GM18870 (cell line): ENCODE measurements at regions not wholly inside any gene's neighbourhood (a gene's known extent, or its start where the extent isn't known, plus 50 kb on each side); places are given as distances from the start of the nearest gene placed in this dataset.
"Not testable (repeated sequence)": the region's sequence is repeated elsewhere in the genome, so short reads cannot be mapped to it uniquely, and the experiment has no call there.

ENCODE experiments used
- ATAC-seq: cut with Tn5 transposase; IDR thresholded peaks from one replicate; pipeline ENCODE4 v1.9.1; 2021; ENCODE audit warnings: moderate library complexity; ENCODE audit not compliant: unreplicated experiment

- ATAC-seq: no peak
Measured at GRCh38 chr3:77707281-77707680, 667.4 kb downstream of the ROBO2 start.

GRCh38 chr3:77709155-77709554 is 669.3 kb downstream of the ROBO2 start:
- no peak for ATAC-seq

- ATAC-seq: no peak
Measured at GRCh38 chr3:77718311-77718710, 678.4 kb downstream of the ROBO2 start.

DNA sequence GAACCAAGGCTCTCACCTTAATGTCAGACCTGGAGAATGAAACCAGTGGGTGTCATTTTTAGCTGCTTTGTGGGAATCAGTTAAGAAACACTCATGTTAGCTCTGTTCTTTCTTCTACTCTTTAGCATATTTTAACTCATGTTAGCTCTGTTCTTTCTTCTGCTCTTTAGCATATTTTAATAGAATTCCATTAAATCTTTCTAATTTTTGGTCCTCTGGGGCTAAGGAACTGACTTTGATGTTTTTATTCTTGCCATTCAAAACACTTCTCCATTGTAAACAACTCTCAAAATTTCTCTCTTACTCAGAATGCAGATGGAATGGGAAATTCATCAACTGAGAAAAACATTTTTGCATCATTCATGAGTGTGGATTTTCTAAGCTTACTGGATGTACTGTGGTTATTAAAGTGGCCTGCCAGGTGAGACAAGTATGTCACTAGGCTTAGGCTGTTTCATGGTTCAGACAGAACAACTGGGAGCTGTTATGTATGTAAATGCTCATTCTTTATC is 680.6 kb downstream of the ROBO2 start:
- no peak for ATAC-seq

GRCh38 chr3:77726517-77726916 is 686.6 kb downstream of the ROBO2 start:
- ATAC-seq: no peak

GRCh38 chr3:77746048-77746447 is 706.1 kb downstream of the ROBO2 start:
- ATAC-seq: no peak

GRCh38 chr3:77746892-77747291 is 707.0 kb downstream of the ROBO2 start:
- ATAC-seq: peak; percentile 76

DNA sequence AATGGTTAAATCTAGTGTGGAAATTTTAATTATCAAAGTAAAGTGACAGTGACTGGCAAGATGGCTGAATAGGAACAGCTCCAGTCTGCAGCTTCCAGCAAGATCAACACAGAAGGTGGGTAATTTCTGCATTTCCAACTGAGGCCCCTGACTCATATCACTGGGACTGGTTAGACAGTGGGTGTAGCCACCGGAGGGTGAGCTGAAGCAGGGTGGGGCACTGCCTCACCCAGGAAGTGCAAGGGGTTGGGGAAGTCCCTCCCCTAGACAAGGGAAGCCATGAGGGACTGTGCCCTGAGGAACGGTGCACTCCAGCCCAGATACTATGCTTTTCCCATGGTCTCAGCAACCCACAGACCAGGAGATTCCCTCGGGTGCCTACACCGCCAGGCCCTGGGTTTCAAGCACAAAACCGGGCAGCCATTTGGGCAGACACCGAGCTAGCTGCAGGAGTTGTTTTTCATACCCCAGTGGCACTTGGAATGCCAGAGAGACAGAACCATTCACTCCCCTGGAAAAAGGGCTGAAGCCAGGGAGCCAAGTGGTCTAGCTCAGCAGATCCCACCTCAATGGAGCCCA is 716.6 kb downstream of the ROBO2 start:
- ATAC-seq: not testable (repeated sequence)

DNA sequence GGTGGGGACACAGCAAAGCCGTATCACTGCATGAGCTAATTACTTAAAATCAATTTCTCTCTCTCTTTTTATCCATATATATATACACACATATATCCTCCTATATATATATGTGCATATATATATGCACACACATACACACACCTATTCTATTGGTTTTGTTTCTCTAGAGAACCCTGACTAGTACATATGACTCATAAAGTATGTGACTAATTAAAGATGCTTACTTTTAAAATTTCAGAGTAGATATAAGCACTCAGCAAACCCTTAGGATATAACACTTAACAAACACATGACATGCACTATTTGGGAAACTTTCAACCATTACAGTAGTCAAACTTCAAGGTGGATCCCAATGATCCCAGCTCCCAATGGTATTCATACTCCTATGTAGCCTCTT is 732.6 kb downstream of the ROBO2 start:
- ATAC-seq: no peak

DNA sequence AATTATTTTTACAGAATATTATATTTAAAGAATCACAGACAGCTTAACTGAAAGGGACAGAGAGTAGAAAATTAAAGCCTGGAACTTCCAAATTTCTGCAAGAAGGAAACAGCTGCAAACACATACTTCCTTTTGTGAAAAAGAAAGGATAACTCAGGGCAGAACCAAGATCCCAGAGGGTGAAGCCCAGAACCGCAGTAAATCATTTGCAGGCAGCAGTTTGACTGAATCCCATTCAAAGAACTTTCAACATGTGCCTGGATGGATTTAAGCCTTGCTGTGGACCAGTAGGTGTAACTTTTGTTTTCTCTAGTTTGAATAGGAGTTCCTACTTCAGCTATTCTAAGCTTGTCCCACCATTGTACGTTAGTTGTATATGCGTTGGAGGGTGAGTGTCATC is 733.2 kb downstream of the ROBO2 start:
- ATAC-seq: no peak

- ATAC-seq: no peak
Measured at GRCh38 chr3:77780278-77780996, 740.5 kb downstream of the ROBO2 start.

DNA sequence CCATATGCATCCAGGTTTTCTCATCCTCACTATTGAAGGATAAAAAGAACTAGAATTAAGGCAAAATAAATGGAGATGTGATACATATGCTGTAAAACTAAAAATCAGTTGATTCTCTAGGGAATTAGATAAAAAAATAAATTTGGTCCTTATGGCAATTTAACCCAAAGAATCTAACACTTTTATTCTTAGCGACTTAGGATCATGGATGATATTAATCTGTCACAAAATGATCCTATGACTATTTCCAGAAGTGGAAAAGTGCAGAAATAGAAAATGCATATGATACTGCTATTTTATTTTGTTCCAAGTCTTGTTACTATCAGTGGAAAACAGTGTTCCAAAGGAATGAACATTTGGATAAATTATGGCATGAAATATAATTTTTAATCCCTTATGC is 746.3 kb downstream of the ROBO2 start:
- ATAC-seq: no peak

- ATAC-seq: no peak
Measured at GRCh38 chr3:77795013-77795412, 755.1 kb downstream of the ROBO2 start.

GRCh38 chr3:77799278-77799677 is 759.4 kb downstream of the ROBO2 start:
- ATAC-seq: no peak

GRCh38 chr3:77800893-77801292 is 761.0 kb downstream of the ROBO2 start:
- ATAC-seq: no peak

DNA sequence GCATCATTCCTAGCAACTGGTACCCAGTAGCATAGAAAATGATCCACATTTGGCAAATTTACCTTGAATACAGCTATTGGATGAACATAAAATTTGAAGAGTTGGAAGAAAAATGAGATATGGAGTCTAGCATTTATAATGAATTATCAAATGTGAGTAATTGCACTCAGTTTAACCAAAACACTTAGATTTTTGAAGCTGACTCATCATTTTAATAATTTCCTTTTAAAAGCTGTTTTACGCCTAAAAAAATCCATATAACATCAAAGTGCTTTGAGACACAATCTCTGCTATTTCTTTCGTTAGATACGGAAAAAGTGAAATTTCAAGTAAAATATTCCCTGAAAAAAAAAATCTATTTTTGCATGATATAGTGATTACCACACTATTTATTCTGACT is 767.4 kb downstream of the ROBO2 start:
- ATAC-seq: no peak

GRCh38 chr3:77814845-77815244 is 774.9 kb downstream of the ROBO2 start:
- no peak for ATAC-seq

DNA sequence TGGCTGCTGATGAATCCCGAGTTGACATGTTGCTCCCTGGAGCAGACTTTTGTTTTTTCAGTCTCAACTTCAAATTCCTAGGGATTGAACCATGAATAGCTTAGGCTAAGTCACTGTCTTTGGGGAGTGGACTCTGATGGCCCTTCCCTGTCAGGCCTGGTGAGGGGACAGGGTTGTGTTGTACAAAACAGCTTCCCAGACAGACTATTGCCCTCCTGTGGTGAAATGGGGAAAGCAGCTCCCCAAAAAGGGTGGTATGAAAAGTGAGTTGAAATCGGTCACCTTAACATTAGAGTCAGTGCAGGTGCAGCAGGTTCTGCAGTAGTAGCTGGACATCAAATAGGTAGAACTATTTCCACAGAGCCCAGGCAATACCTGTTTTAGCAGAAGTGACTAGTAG is 775.6 kb downstream of the ROBO2 start:
- no peak for ATAC-seq

DNA sequence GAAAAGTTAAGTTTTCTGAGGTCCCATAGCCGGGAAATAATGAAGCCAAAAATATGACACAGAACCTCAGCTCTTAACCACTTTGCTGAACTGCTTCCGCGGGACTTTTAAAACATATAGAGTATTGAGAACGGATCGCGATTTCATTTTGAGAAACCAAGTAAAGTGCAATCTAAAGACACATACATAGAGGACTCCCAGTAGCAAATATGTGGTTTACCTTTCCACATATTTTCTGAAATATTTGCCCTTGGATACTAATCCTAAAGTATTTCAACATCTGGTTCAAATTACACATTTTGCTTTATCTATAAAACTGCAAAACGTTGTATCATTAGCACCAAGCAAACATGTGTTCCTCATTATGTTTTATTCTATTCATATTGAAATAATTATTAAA is 776.5 kb downstream of the ROBO2 start:
- ATAC-seq: no peak

DNA sequence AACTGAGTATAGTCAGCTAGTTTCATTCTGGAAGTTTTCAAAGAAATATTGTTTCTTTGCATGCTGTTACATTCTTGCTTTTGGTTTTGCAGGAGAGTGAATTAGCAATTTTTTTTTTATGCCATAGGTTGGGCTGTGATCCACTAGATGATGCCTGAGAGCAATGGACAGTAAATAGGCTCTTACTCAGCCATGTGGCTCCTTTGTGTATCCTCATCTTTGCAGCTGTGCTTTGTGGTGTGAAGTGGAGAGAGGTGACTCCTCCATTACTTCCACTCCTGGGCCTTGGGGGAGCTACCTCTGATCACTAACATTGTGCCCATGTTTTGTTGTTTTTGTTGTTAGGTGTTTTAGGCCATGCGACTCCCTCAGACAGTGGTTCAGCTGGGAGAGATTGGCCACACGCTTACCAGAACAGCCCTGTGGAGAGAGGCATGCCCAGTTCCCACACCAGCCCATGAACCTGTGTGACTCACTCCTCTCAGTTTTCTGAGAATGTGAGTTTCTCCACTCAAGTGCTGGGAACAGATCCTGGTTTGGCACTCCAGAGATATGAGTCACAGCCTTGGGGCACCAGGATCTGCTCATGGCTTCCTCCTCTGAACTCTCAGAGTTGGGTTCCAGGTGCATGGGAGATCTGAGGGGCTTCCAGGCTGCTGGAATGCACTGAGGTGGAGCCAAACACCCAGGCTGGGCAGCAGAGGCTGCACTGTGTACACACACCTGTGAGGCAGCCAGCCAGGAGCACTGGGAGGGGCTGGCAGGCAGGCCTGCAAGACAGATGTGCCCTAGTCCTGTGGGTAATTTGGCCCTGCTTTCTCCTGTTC is 785.3 kb downstream of the ROBO2 start:
- ATAC-seq: no peak

GRCh38 chr3:77835921-77836320 is 796.0 kb downstream of the ROBO2 start:
- ATAC-seq: no peak
